GM12872 (cell line): ENCODE measurements at regions not wholly inside any gene's neighbourhood (a gene's known extent, or its start where the extent isn't known, plus 50 kb on each side); places are given as distances from the start of the nearest gene placed in this dataset.

ENCODE experiments used
- TF ChIP-seq, protein P1 (sequence below): IDR thresholded peaks from 3 replicates; pipeline ENCODE4 v1.5.1; 2011; ENCODE audit warnings: low read depth, mild to moderate bottlenecking, low read length, moderate library complexity; ENCODE audit not compliant: insufficient read depth

DNA sequence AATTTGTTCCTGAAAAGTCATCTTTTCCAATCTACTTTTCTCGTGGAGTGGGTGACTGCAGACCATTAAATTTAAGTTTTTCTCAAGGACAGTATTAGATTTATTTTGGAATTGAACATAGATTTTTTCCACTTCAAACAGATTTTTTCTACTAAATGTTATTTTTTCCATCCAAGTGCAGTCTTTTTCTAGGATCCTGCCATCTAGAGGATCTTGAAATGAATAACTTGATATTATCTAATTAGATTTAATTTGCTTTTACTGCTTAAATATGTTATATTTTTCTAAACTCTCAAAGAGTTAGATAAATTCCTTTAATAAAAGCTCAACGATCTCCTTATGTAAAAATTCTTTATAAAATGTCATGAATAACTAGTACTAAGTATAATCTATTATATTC, 136.9 kb upstream of the PRR16 start:
- TF ChIP-seq, protein P1, sequence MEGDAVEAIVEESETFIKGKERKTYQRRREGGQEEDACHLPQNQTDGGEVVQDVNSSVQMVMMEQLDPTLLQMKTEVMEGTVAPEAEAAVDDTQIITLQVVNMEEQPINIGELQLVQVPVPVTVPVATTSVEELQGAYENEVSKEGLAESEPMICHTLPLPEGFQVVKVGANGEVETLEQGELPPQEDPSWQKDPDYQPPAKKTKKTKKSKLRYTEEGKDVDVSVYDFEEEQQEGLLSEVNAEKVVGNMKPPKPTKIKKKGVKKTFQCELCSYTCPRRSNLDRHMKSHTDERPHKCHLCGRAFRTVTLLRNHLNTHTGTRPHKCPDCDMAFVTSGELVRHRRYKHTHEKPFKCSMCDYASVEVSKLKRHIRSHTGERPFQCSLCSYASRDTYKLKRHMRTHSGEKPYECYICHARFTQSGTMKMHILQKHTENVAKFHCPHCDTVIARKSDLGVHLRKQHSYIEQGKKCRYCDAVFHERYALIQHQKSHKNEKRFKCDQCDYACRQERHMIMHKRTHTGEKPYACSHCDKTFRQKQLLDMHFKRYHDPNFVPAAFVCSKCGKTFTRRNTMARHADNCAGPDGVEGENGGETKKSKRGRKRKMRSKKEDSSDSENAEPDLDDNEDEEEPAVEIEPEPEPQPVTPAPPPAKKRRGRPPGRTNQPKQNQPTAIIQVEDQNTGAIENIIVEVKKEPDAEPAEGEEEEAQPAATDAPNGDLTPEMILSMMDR, result no peak

DNA sequence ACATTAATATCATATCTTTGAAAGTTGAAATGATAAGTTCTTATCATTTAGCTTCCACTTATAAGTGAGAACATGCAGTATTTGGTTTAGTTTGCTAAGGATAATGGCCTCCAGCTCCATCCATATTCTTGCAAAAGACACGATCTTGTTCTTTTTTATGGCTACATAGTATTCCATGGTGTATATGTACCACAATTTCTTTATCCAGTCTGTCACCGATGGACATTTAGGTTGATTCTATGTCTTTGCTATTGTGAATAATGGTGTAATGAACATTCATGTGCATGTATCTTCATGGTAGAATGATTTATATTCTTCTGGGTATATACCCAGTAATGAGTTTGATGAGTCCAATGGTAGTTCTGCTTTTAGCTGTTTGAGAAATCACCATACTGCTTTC, 135.0 kb upstream of the PRR16 start:
- TF ChIP-seq, protein P1, result no peak

- TF ChIP-seq, protein P1, result no peak
Measured at GRCh38 chr5:120330558-120330957, 133.5 kb upstream of the PRR16 start.

DNA sequence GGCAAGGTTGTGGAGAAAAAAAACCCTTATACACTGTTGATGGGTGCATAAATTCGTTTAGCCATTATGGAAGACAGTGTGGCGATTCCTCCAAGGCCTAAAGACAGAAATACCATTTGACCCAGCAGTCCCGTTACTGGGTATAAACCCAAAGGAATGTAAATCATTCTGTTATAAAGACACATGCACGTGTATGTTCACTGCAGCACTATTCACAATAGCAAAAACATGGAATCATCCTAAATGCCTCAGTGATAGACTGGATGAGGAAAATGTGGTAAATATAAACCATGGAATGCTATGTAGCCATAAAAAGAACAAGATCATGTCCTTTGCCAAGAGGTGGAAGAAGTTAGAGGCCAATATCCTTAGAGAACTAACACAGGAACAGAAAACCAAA, 119.9 kb upstream of the PRR16 start:
- TF ChIP-seq, protein P1, result no peak

DNA sequence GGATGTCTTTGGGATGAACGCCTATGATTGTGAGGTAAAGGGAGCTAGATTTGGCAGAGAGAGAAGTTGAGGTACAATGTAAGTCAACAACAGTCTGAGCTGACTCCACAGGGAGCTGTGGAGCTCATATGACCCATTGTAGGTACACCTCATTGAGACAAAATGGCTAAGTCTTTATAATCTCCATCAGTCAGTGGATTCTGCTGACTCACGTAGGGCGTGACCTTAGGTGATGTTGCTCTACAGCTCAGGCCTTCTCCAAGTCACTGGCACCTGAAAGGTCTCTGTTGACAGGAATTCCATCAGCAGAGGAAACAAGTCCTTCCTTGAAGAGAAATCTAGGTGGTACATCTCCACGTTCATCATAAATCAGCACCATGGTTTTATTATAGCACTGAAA, 118.2 kb upstream of the PRR16 start:
- TF ChIP-seq, protein P1, result no peak

- TF ChIP-seq, protein P1, result no peak
Measured at GRCh38 chr5:120354126-120354525, 110.0 kb upstream of the PRR16 start.

GRCh38 chr5:120358949-120359348, 105.2 kb upstream of the PRR16 start:
- TF ChIP-seq, protein P1, result no peak

GRCh38 chr5:120361941-120362340, 102.2 kb upstream of the PRR16 start:
- TF ChIP-seq, protein P1, result no peak
